Thoracic aorta (tissue), 2 donors: ENCODE measurements at regions not wholly inside any gene's neighbourhood (a gene's known extent, or its start where the extent isn't known, plus 50 kb on each side); places are given as distances from the start of the nearest gene placed in this dataset.

Experiments
- ATAC-seq: fragments of 150-250 bp; one replicate; pipeline ENCODE4 v1.8.0; 2017; ENCODE audit warnings: low read depth; ENCODE audit not compliant: insufficient number of reproducible peaks, low FRiP score
- DNase-seq: peaks from one replicate; pipeline ENCODE4 v3.0.0-alpha.2; 2020; ENCODE audit warnings: low spot score
- H3K27ac ChIP-seq, 2 donors: fragments of 200-600 bp; sonication (generic); 1 replicate in 1 of 2; 2 replicates in 1 of 2; pipeline ENCODE4 v1.5.1; 2016; ENCODE audit warnings: mild to moderate bottlenecking in 2 of 2, moderate library complexity in 2 of 2
- H3K27me3 ChIP-seq: fragments of 200-600 bp; sonication (generic); replicated peaks from 2 replicates; pipeline ENCODE4 v1.6.0; 2016; ENCODE audit warnings: mild to moderate bottlenecking; ENCODE audit not compliant: insufficient read depth
- H3K36me3 ChIP-seq: fragments of 200-600 bp; sonication (generic); one replicate; pipeline ENCODE4 v1.5.1; 2016
- H3K4me1 ChIP-seq, 2 donors: fragments of 200-600 bp; sonication (generic); 1 replicate in 1 of 2; 2 replicates in 1 of 2; pipeline versions ENCODE4 v1.5.1 to v1.6.0; 2016; ENCODE audit warnings: low read depth in 2 of 2, mild to moderate bottlenecking in 1 of 2; ENCODE audit not compliant: control insufficient read depth in 1 of 2
- H3K4me3 ChIP-seq: fragments of 200-600 bp; sonication (generic); 2 replicates; pipeline ENCODE4 v1.5.1; 2016; ENCODE audit warnings: mild to moderate bottlenecking
- H3K9me3 ChIP-seq: fragments of 200-600 bp; sonication (generic); 2 replicates; pipeline ENCODE4 v1.5.1; 2016
- CTCF ChIP-seq: fragments of 200-600 bp; sonication (generic); IDR thresholded peaks from one replicate; pipeline ENCODE4 v1.5.1; 2019; ENCODE audit warnings: antibody characterized with exemption

- H3K36me3 ChIP-seq: no peaks in the 10 kb centered on the region
- H3K4me1 ChIP-seq: peaks cover 0 to 3% of the 10 kb centered on the region in 2 donors
- no peak for DNase-seq
- no peak for TF ChIP-seq CTCF
- no peak overlapping the region for H3K27ac ChIP-seq
- ATAC-seq: no peak
- H3K4me3 ChIP-seq: no peak overlapping the region
- no peaks in the 10 kb centered on the region for H3K27me3 ChIP-seq
- no peaks in the 10 kb centered on the region for H3K9me3 ChIP-seq
Measured at GRCh38 chr2:107102176-107102575, 216.2 kb upstream of the ST6GAL2 start.

GRCh38 chr2:107107351-107107750 lies 221.4 kb upstream of the ST6GAL2 start:
- Histone ChIP-seq H3K27ac (no peak overlapping the region), H3K36me3 (no peaks in the 10 kb centered on the region), H3K4me3 (no peak overlapping the region), H3K27me3 (no peaks in the 10 kb centered on the region), H3K4me1 (no peaks in the 10 kb centered on the region), H3K9me3 (no peaks in the 10 kb centered on the region)
- no peak for DNase-seq
- TF ChIP-seq CTCF: no peak
- ATAC-seq: no peak

GRCh38 chr2:107108556-107108955 lies 222.6 kb upstream of the ST6GAL2 start:
- TF ChIP-seq CTCF: no peak
- DNase-seq: no peak
- H3K27me3 ChIP-seq: no peaks in the 10 kb centered on the region
- ATAC-seq: no peak
- H3K36me3 ChIP-seq: no peaks in the 10 kb centered on the region
- no peaks in the 10 kb centered on the region for H3K4me1 ChIP-seq
- no peak overlapping the region for H3K27ac ChIP-seq
- H3K4me3 ChIP-seq: no peak overlapping the region
- no peaks in the 10 kb centered on the region for H3K9me3 ChIP-seq

GRCh38 chr2:107111623-107112022 lies 225.7 kb upstream of the ST6GAL2 start:
- no peak for ATAC-seq

GRCh38 chr2:107112561-107112960 lies 226.6 kb upstream of the ST6GAL2 start:
- Histone ChIP-seq H3K36me3 (no peaks in the 10 kb centered on the region), H3K27me3 (no peaks in the 10 kb centered on the region), H3K4me1 (no peaks in the 10 kb centered on the region), H3K4me3 (no peak overlapping the region), H3K9me3 (no peaks in the 10 kb centered on the region), H3K27ac (no peak overlapping the region)
- no peak for DNase-seq
- TF ChIP-seq CTCF: no peak
- no peak for ATAC-seq

More at GRCh38 chr2:107111623-107112022, 225.7 kb upstream of the ST6GAL2 start:
- no peaks in the 10 kb centered on the region for H3K9me3 ChIP-seq
- no peak for TF ChIP-seq CTCF
- H3K36me3 ChIP-seq: no peaks in the 10 kb centered on the region
- no peak overlapping the region for H3K27ac ChIP-seq
- no peak for DNase-seq
- no peaks in the 10 kb centered on the region for H3K27me3 ChIP-seq
- no peaks in the 10 kb centered on the region for H3K4me1 ChIP-seq
- H3K4me3 ChIP-seq: no peak overlapping the region
